SK-N-SH (cell line): ENCODE measurements at regions not wholly inside any gene's neighbourhood (a gene's known extent, or its start where the extent isn't known, plus 50 kb on each side); places are given as distances from the start of the nearest gene placed in this dataset.

ENCODE experiments used
- CTCF ChIA-PET: fragments of 300-600, 350-600 bp; formaldehyde crosslinking; extraction: SDS; loops from one replicate; lab custom pipeline; 2021; lab: Yijun Ruan, JAX
- POLR2A ChIA-PET: fragments of 350-600 bp; sonication (Branson Sonifier 250); formaldehyde crosslinking; extraction: SDS; loops from one replicate; lab custom pipeline; 2020; ENCODE audit warnings: antibody characterized with exemption, inconsistent platforms; lab: Yijun Ruan, JAX
- DNase-seq: peaks from one replicate; pipeline ENCODE4 v3.0.0; 2012
- H2AFZ ChIP-seq: fragments of 200-600 bp; sonication (generic); 2 replicates; pipeline ENCODE4 v1.8.1; 2016; ENCODE audit warnings: antibody characterized with exemption, mild to moderate bottlenecking, low read depth
- H3F3A ChIP-seq: fragments of 200-600 bp; sonication (generic); replicated peaks from 2 replicates; pipeline ENCODE3; 2016; ENCODE audit warnings: antibody characterized with exemption, mild to moderate bottlenecking; ENCODE audit not compliant: insufficient read depth
- H3K27ac ChIP-seq, 2 experiments: fragments of 200-500 bp in 1 of 2; fragments of 200-600 bp in 1 of 2; sonication (Bioruptor generic) in 1 of 2; sonication (generic), shearing (Covaris generic) in 1 of 2; 2 replicates each; pipeline versions ENCODE4 v1.5.1 to v1.6.1; 2014 to 2016; ENCODE audit warnings: low read depth in 2 of 2, inconsistent platforms in 1 of 2, low read length in 1 of 2, mild to moderate bottlenecking in 1 of 2, mixed read lengths in 1 of 2
- H3K27me3 ChIP-seq: fragments of 200-600 bp; sonication (generic), shearing (Covaris generic); 2 replicates; pipeline ENCODE4 v1.6.1; 2016; ENCODE audit warnings: mixed run types; ENCODE audit not compliant: insufficient read depth
- H3K36me3 ChIP-seq, 2 experiments: fragments of 200-500 bp in 1 of 2; fragments of 200-600 bp in 1 of 2; sonication (Bioruptor generic) in 1 of 2; sonication (generic) in 1 of 2; replicated peaks in 1 of 2; 2 replicates each; pipeline versions ENCODE3 to v1.5.1; 2014 to 2016; ENCODE audit warnings: low read length in 1 of 2, mild to moderate bottlenecking in 1 of 2; ENCODE audit not compliant: insufficient read depth in 2 of 2, control insufficient read depth in 1 of 2
- H3K4me1 ChIP-seq, 2 experiments: fragments of 200-500 bp in 1 of 2; fragments of 200-600 bp in 1 of 2; sonication (Bioruptor generic) in 1 of 2; sonication (generic), shearing (Covaris generic) in 1 of 2; 2 replicates each; pipeline versions ENCODE4 v1.5.1 to v1.6.1; 2014 to 2016; ENCODE audit warnings: low read depth in 1 of 2, low read length in 1 of 2, mixed run types in 1 of 2; ENCODE audit not compliant: insufficient read depth in 2 of 2, control insufficient read depth in 1 of 2
- H3K4me2 ChIP-seq: fragments of 200-600 bp; sonication (generic), shearing (Covaris generic); 2 replicates; pipeline ENCODE4 v1.6.1; 2017; ENCODE audit warnings: mixed run types
- H3K4me3 ChIP-seq, 2 experiments: fragments of 200-500 bp in 1 of 2; fragments of 200-600 bp in 1 of 2; sonication (Bioruptor generic) in 1 of 2; sonication (generic), shearing (Covaris generic) in 1 of 2; 2 replicates each; pipeline versions ENCODE4 v1.5.1 to v1.8.1; 2014 to 2016; ENCODE audit warnings: low read depth in 2 of 2, inconsistent platforms in 1 of 2, low read length in 1 of 2, mild to moderate bottlenecking in 1 of 2, mixed read lengths in 1 of 2, moderate library complexity in 1 of 2
- H3K79me2 ChIP-seq: fragments of 200-600 bp; sonication (generic); 2 replicates; pipeline ENCODE4 v1.8.1; 2017; ENCODE audit warnings: mild to moderate bottlenecking; ENCODE audit not compliant: insufficient read depth
- H3K9ac ChIP-seq: fragments of 200-600 bp; sonication (generic); 2 replicates; pipeline ENCODE4 v1.6.1; 2017; ENCODE audit warnings: mixed run types
- H3K9me2 ChIP-seq: fragments of 200-600 bp; sonication (generic); 2 replicates; pipeline ENCODE4 v1.6.1; 2017; ENCODE audit warnings: mixed run types
- H3K9me3 ChIP-seq: fragments of 200-600 bp; sonication (generic); 2 replicates; pipeline ENCODE4 v1.6.1; 2017; ENCODE audit warnings: mixed run types, mild to moderate bottlenecking, moderate library complexity
- H4K20me1 ChIP-seq: fragments of 200-600 bp; sonication (generic); 2 replicates; pipeline ENCODE4 v1.6.1; 2017; ENCODE audit warnings: mild to moderate bottlenecking, mixed run types; ENCODE audit not compliant: insufficient read depth
- CHD2 ChIP-seq: fragments of 150-350 bp; IDR thresholded peaks from 2 replicates; pipeline ENCODE4 v1.6.1; 2018; ENCODE audit warnings: low read length; ENCODE audit not compliant: partially characterized antibody
- ELF1 ChIP-seq: IDR thresholded peaks from 2 replicates; pipeline ENCODE4 v1.4.0; 2012
- EZH2phosphoT487 ChIP-seq: fragments of 200-600 bp; sonication (generic); IDR thresholded peaks from 2 replicates; pipeline ENCODE4 v1.6.1; 2017; ENCODE audit warnings: low read depth, mixed run types, mild to moderate bottlenecking, antibody characterized with exemption, moderate library complexity, borderline replicate concordance
- FOSL2 ChIP-seq: IDR thresholded peaks from 2 replicates; pipeline ENCODE4 v1.4.0; 2012; ENCODE audit warnings: low read depth, mild to moderate bottlenecking, moderate library complexity, borderline replicate concordance
- FOXM1 ChIP-seq: IDR thresholded peaks from 2 replicates; pipeline ENCODE4 v1.4.0; 2012; ENCODE audit warnings: low read depth, mild to moderate bottlenecking
- GATA2 ChIP-seq: sonication (generic); formaldehyde crosslinking; IDR thresholded peaks from 2 replicates; pipeline ENCODE4 v1.5.0; 2020; ENCODE audit warnings: mild to moderate bottlenecking, missing genetic modification reagents
- JUND ChIP-seq: IDR thresholded peaks from 2 replicates; pipeline ENCODE4 v1.4.0; 2012
- RAD21 ChIP-seq: IDR thresholded peaks from 2 replicates; pipeline ENCODE4 v1.6.1; 2012; ENCODE audit warnings: mild to moderate bottlenecking, low read length
- RFX5 ChIP-seq: IDR thresholded peaks from 2 replicates; pipeline ENCODE4 v1.6.1; 2012; ENCODE audit warnings: mild to moderate bottlenecking, improper control_type of control experiment, low read length
- SIN3A ChIP-seq: IDR thresholded peaks from 2 replicates; pipeline ENCODE4 v1.6.1; 2012; ENCODE audit warnings: low read depth, mild to moderate bottlenecking, low read length, moderate library complexity, borderline replicate concordance
- TCF12 ChIP-seq: IDR thresholded peaks from 2 replicates; pipeline ENCODE4 v1.4.0; 2012
- TEAD4 ChIP-seq: IDR thresholded peaks from 2 replicates; pipeline ENCODE4 v1.4.0; 2012; ENCODE audit warnings: mild to moderate bottlenecking, borderline replicate concordance; ENCODE audit not compliant: insufficient read depth
- WGBS: methylation state at CpG from one replicate; pipeline ENCODE4 v1.1.6; 2017; ENCODE audit warnings: low lambda C conversion rate; 5-methylcytosine and 5-hydroxymethylcytosine counted together
- TF ChIP-seq, protein P1 (sequence below): IDR thresholded peaks from 2 replicates; pipeline ENCODE4; 2012
- TF ChIP-seq, protein P2 (sequence below): IDR thresholded peaks from 2 replicates; pipeline ENCODE4 v1.6.1; 2012; ENCODE audit warnings: mild to moderate bottlenecking, low read depth, low read length, moderate library complexity
- TF ChIP-seq, protein P3 (sequence below): fragments of 150-350 bp; IDR thresholded peaks from 2 replicates; pipeline ENCODE4 v1.6.1; 2016; ENCODE audit warnings: mild to moderate bottlenecking, low read depth, low read length
- TF ChIP-seq, protein P4 (sequence below): IDR thresholded peaks from 2 replicates; pipeline ENCODE4 v1.4.0; 2012; ENCODE audit warnings: low read depth, borderline replicate concordance
- TF ChIP-seq, protein P5 (sequence below): fragments of 150-350 bp; IDR thresholded peaks from 2 replicates; pipeline ENCODE4 v1.6.1; 2017; ENCODE audit warnings: antibody characterized with exemption, low read length, low read depth, borderline replicate concordance

DNA sequence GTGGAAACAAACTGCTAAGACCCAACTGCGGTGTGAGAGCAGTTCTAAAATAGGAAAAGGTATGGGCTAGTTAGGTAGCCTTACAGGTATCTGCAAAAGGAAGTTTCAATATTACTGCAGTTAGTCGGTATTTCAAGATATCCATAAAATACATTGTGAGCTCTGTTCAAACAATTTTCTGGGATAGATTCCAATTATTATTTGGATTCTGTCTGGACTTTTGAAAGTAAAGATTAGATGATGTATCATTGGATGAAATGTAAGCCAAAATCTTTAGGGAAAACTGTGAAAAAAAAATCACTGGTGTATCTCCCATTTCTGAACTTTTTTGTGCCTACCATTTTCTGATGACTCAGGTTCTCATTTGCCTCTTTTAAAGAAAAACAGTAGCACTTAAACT is 621.6 kb downstream of the CCER1 start:
- Histone ChIP-seq H3K9me2 (no peaks in the 10 kb centered on the region), H3K4me3 (no peak overlapping the region), H3K36me3 (no peaks in the 10 kb centered on the region), H3K27ac (no peak overlapping the region), H3K79me2 (no peaks in the 10 kb centered on the region), H3K27me3 (no peaks in the 10 kb centered on the region), H3K9ac (no peak overlapping the region), H3K4me2 (no peak overlapping the region), H3K9me3 (no peaks in the 10 kb centered on the region), H3F3A (no peaks in the 10 kb centered on the region), H2AFZ (no peak overlapping the region), H3K4me1 (no peaks in the 10 kb centered on the region; a peak in 1 of 4 replicates), H4K20me1 (no peaks in the 10 kb centered on the region)
- POLR2A ChIA-PET = no interaction called here
- DNase-seq = no peak
- CTCF ChIA-PET = no interaction called here
- TF ChIP-seq, protein P1, sequence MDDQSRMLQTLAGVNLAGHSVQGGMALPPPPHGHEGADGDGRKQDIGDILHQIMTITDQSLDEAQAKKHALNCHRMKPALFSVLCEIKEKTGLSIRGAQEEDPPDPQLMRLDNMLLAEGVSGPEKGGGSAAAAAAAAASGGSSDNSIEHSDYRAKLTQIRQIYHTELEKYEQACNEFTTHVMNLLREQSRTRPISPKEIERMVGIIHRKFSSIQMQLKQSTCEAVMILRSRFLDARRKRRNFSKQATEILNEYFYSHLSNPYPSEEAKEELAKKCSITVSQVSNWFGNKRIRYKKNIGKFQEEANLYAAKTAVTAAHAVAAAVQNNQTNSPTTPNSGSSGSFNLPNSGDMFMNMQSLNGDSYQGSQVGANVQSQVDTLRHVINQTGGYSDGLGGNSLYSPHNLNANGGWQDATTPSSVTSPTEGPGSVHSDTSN = no peak
- TF ChIP-seq TCF12 (no peak), SIN3A (no peak), GATA2 (CRISPR knock-in tag) (no peak), CHD2 (no peak), FOSL2 (no peak), FOXM1 (no peak), JUND (no peak), ELF1 (no peak), RFX5 (no peak), RAD21 (no peak), TEAD4 (no peak), EZH2phosphoT487 (no peak)
- TF ChIP-seq, protein P2, sequence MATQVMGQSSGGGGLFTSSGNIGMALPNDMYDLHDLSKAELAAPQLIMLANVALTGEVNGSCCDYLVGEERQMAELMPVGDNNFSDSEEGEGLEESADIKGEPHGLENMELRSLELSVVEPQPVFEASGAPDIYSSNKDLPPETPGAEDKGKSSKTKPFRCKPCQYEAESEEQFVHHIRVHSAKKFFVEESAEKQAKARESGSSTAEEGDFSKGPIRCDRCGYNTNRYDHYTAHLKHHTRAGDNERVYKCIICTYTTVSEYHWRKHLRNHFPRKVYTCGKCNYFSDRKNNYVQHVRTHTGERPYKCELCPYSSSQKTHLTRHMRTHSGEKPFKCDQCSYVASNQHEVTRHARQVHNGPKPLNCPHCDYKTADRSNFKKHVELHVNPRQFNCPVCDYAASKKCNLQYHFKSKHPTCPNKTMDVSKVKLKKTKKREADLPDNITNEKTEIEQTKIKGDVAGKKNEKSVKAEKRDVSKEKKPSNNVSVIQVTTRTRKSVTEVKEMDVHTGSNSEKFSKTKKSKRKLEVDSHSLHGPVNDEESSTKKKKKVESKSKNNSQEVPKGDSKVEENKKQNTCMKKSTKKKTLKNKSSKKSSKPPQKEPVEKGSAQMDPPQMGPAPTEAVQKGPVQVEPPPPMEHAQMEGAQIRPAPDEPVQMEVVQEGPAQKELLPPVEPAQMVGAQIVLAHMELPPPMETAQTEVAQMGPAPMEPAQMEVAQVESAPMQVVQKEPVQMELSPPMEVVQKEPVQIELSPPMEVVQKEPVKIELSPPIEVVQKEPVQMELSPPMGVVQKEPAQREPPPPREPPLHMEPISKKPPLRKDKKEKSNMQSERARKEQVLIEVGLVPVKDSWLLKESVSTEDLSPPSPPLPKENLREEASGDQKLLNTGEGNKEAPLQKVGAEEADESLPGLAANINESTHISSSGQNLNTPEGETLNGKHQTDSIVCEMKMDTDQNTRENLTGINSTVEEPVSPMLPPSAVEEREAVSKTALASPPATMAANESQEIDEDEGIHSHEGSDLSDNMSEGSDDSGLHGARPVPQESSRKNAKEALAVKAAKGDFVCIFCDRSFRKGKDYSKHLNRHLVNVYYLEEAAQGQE = no peak
- TF ChIP-seq, protein P3, sequence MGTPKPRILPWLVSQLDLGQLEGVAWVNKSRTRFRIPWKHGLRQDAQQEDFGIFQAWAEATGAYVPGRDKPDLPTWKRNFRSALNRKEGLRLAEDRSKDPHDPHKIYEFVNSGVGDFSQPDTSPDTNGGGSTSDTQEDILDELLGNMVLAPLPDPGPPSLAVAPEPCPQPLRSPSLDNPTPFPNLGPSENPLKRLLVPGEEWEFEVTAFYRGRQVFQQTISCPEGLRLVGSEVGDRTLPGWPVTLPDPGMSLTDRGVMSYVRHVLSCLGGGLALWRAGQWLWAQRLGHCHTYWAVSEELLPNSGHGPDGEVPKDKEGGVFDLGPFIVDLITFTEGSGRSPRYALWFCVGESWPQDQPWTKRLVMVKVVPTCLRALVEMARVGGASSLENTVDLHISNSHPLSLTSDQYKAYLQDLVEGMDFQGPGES = no peak
- TF ChIP-seq, protein P4, sequence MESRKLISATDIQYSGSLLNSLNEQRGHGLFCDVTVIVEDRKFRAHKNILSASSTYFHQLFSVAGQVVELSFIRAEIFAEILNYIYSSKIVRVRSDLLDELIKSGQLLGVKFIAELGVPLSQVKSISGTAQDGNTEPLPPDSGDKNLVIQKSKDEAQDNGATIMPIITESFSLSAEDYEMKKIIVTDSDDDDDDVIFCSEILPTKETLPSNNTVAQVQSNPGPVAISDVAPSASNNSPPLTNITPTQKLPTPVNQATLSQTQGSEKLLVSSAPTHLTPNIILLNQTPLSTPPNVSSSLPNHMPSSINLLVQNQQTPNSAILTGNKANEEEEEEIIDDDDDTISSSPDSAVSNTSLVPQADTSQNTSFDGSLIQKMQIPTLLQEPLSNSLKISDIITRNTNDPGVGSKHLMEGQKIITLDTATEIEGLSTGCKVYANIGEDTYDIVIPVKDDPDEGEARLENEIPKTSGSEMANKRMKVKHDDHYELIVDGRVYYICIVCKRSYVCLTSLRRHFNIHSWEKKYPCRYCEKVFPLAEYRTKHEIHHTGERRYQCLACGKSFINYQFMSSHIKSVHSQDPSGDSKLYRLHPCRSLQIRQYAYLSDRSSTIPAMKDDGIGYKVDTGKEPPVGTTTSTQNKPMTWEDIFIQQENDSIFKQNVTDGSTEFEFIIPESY = no peak
- TF ChIP-seq, protein P5, sequence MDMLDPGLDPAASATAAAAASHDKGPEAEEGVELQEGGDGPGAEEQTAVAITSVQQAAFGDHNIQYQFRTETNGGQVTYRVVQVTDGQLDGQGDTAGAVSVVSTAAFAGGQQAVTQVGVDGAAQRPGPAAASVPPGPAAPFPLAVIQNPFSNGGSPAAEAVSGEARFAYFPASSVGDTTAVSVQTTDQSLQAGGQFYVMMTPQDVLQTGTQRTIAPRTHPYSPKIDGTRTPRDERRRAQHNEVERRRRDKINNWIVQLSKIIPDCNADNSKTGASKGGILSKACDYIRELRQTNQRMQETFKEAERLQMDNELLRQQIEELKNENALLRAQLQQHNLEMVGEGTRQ = no peak
- WGBS = 60% methylated on average over 2 of the region's 2 CpGs
